Neural cell (in vitro differentiated cells): ENCODE measurements at regions not wholly inside any gene's neighbourhood (a gene's known extent, or its start where the extent isn't known, plus 50 kb on each side); places are given as distances from the start of the nearest gene placed in this dataset.

Source experiments
- EP300 ChIP-seq: fragments of 450-650 bp; conservative IDR thresholded peaks from 2 replicates; pipeline ENCODE4 v1.6.1; 2014; ENCODE audit warnings: antibody characterized with exemption, mild to moderate bottlenecking, moderate library complexity; ENCODE audit not compliant: poor library complexity, severe bottlenecking
- EZH2 ChIP-seq: fragments of 200-600, 300-800 bp; shearing (Covaris generic), sonication (generic); IDR thresholded peaks from 2 replicates; pipeline ENCODE4 v1.6.1; 2014; ENCODE audit warnings: antibody characterized with exemption, low read length, borderline replicate concordance, mild to moderate bottlenecking; ENCODE audit not compliant: insufficient read depth, poor library complexity, severe bottlenecking
- MXI1 ChIP-seq: fragments of 450-650 bp; conservative IDR thresholded peaks from 2 replicates; pipeline ENCODE4 v1.6.1; 2014; ENCODE audit warnings: antibody characterized with exemption, mild to moderate bottlenecking; ENCODE audit not compliant: poor library complexity, severe bottlenecking
- POLR2AphosphoS5 ChIP-seq: IDR thresholded peaks from 2 replicates; pipeline ENCODE4 v1.6.1; 2012
- SMC3 ChIP-seq: fragments of 450-650 bp; conservative IDR thresholded peaks from 2 replicates; pipeline ENCODE4 v1.6.1; 2014; ENCODE audit warnings: antibody characterized with exemption, mild to moderate bottlenecking, moderate library complexity; ENCODE audit not compliant: poor library complexity
- TAF1 ChIP-seq: IDR thresholded peaks from 2 replicates; pipeline ENCODE4 v1.6.1; 2012; ENCODE audit warnings: low read depth
- TF ChIP-seq, protein P1 (sequence below): fragments of 450-650 bp; IDR thresholded peaks from 2 replicates; pipeline ENCODE4 v1.5.1; 2014; ENCODE audit warnings: antibody characterized with exemption, mild to moderate bottlenecking, moderate library complexity; ENCODE audit not compliant: poor library complexity, severe bottlenecking
- TF ChIP-seq, protein P2 (sequence below): IDR thresholded peaks from 2 replicates; pipeline ENCODE4 v1.6.1; 2012; ENCODE audit warnings: borderline replicate concordance

DNA sequence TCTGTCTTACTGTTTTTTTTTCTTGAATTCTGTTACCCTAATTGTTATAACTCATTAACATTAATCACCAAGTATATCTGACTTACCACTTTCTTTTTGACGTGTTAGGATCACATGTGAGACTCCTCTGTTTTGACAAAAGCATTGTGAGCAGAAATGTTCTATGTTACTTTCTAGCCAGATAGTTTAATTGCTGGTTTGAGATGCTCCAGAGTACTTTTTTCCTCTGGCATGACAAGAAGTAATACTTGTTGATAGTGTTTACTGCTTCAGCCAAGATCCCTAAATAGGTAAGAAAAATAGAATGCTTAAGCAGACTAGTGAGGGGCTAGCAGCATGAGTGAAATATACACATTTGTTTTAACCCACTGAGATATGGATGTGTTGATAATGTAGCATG is 303.9 kb upstream of the PABPC4L start:
- TF ChIP-seq TAF1 = no peak
- TF ChIP-seq, protein P1, sequence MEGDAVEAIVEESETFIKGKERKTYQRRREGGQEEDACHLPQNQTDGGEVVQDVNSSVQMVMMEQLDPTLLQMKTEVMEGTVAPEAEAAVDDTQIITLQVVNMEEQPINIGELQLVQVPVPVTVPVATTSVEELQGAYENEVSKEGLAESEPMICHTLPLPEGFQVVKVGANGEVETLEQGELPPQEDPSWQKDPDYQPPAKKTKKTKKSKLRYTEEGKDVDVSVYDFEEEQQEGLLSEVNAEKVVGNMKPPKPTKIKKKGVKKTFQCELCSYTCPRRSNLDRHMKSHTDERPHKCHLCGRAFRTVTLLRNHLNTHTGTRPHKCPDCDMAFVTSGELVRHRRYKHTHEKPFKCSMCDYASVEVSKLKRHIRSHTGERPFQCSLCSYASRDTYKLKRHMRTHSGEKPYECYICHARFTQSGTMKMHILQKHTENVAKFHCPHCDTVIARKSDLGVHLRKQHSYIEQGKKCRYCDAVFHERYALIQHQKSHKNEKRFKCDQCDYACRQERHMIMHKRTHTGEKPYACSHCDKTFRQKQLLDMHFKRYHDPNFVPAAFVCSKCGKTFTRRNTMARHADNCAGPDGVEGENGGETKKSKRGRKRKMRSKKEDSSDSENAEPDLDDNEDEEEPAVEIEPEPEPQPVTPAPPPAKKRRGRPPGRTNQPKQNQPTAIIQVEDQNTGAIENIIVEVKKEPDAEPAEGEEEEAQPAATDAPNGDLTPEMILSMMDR = no peak
- no peak for TF ChIP-seq EZH2
- no peak for TF ChIP-seq EP300
- TF ChIP-seq MXI1 = no peak
- no peak for TF ChIP-seq SMC3
- TF ChIP-seq, protein P2, sequence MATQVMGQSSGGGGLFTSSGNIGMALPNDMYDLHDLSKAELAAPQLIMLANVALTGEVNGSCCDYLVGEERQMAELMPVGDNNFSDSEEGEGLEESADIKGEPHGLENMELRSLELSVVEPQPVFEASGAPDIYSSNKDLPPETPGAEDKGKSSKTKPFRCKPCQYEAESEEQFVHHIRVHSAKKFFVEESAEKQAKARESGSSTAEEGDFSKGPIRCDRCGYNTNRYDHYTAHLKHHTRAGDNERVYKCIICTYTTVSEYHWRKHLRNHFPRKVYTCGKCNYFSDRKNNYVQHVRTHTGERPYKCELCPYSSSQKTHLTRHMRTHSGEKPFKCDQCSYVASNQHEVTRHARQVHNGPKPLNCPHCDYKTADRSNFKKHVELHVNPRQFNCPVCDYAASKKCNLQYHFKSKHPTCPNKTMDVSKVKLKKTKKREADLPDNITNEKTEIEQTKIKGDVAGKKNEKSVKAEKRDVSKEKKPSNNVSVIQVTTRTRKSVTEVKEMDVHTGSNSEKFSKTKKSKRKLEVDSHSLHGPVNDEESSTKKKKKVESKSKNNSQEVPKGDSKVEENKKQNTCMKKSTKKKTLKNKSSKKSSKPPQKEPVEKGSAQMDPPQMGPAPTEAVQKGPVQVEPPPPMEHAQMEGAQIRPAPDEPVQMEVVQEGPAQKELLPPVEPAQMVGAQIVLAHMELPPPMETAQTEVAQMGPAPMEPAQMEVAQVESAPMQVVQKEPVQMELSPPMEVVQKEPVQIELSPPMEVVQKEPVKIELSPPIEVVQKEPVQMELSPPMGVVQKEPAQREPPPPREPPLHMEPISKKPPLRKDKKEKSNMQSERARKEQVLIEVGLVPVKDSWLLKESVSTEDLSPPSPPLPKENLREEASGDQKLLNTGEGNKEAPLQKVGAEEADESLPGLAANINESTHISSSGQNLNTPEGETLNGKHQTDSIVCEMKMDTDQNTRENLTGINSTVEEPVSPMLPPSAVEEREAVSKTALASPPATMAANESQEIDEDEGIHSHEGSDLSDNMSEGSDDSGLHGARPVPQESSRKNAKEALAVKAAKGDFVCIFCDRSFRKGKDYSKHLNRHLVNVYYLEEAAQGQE = no peak
- no peak for TF ChIP-seq POLR2AphosphoS5
